ENCODE measurements at regions not wholly inside any gene's neighbourhood (a gene's known extent, or its start where the extent isn't known, plus 50 kb on each side); places are given as distances from the start of the nearest gene placed in this dataset.

DNA sequence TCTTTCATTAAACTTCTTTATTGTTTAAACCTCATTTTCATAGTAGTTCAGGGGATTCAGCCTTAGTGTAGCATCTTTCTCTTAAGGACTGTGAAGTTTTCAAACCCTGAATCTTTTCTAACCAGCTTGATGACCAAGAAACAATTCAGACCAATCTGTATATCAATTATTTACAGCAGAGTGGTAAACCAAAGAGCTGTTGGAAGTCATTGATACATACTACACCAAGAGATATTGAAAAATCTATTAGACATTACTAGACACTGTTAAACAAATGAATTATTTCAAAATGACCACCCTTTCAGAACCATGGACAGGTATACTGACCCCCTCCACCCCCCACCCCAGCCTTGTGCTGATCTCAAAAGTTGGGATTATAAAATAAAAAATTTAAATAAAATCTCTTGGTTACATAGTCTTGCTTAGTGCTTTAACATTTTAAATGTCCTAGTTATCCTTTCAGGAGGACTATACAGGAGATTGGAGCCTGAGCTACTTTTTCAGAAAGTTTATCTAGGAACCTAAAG lies 143.9 kb upstream of the LSM8 start:
- H3K27ac ChIP-seq: no peak overlapping the region
- ATAC-seq (no peak), DNase-seq (no peak)
- no peaks in the 10 kb centered on the region for H3K4me1 ChIP-seq
- intact Hi-C loops (cut with DNase I): no loop called here
- H3K27me3 ChIP-seq: no peaks in the 10 kb centered on the region
- H3K9me3 ChIP-seq: no peaks in the 10 kb centered on the region
- no peak overlapping the region for H3K4me3 ChIP-seq
- no peaks in the 10 kb centered on the region for H3K36me3 ChIP-seq
- TF ChIP-seq, protein P1, sequence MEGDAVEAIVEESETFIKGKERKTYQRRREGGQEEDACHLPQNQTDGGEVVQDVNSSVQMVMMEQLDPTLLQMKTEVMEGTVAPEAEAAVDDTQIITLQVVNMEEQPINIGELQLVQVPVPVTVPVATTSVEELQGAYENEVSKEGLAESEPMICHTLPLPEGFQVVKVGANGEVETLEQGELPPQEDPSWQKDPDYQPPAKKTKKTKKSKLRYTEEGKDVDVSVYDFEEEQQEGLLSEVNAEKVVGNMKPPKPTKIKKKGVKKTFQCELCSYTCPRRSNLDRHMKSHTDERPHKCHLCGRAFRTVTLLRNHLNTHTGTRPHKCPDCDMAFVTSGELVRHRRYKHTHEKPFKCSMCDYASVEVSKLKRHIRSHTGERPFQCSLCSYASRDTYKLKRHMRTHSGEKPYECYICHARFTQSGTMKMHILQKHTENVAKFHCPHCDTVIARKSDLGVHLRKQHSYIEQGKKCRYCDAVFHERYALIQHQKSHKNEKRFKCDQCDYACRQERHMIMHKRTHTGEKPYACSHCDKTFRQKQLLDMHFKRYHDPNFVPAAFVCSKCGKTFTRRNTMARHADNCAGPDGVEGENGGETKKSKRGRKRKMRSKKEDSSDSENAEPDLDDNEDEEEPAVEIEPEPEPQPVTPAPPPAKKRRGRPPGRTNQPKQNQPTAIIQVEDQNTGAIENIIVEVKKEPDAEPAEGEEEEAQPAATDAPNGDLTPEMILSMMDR (IDR thresholded peaks at IDR 0.05): no peak
- TF ChIP-seq POLR2A (IDR thresholded peaks at IDR 0.05): no peak

DNA sequence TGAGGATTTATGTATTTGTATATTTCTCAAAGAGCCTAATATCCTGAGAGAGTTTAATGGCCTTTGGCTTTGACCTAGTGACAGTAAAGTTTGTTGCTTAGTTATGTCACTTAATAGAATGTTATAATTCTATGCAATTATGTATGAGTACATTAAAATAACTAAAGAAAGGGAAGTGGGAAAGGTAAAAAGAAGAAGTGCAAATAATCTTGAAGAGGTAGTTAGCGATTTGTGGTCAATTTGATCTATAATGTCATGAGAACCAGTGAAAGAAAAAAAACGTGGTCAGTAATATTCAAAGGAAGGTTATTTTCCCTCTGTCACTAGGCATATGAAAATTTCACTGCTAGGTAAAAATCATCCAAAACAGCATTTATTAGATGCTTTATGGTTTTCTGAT lies 143.4 kb upstream of the LSM8 start:
- no peak overlapping the region for H3K27ac ChIP-seq
- WGBS, 4 donors: 72 to 81% (median 75%) methylated on average over 2 of the region's 2 CpGs
- ATAC-seq (no peak), DNase-seq (no peak)
- H3K4me3 ChIP-seq: no peak overlapping the region
- TF ChIP-seq POLR2A (IDR thresholded peaks at IDR 0.05): no peak
- TF ChIP-seq, protein P1 (IDR thresholded peaks at IDR 0.05): no peak
- H3K9me3 ChIP-seq: no peaks in the 10 kb centered on the region
- H3K36me3 ChIP-seq: no peaks in the 10 kb centered on the region
- no peaks in the 10 kb centered on the region for H3K27me3 ChIP-seq
- no peaks in the 10 kb centered on the region for H3K4me1 ChIP-seq
- intact Hi-C loops (cut with DNase I): no loop called here

DNA sequence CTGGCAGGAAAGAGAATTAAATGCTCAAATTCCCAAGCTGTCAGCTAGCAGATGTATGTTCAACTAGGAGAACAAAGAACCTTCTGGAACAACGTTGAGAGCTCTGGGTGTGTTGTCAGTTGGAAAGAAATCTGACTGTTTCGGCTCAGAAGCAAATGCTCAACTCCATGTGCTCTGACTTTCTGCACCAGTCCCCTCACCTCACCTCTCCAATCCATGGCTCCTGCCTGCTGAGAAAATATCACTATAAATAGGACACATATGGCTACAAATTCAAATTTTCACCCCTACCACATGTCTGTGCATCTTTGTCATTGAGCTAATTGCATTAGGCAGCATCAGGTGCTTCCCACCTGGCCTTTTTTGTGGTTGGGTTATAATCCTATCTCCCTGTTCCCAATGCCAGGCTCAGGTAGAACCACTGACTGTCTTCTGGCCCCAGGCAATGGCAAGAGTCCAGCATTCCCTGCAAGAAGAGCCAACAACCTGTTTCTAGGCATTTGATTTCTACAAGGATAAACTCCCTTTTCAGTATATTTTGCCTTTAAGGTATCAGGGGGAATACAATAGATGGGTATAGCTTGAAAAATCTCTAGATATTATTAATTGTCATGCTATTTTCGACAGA lies 142.6 kb upstream of the LSM8 start:
- no peaks in the 10 kb centered on the region for H3K36me3 ChIP-seq
- DNase-seq (no peak), ATAC-seq (no peak)
- intact Hi-C loops (cut with DNase I): no loop called here
- no peaks in the 10 kb centered on the region for H3K4me1 ChIP-seq
- no peak overlapping the region for H3K27ac ChIP-seq
- TF ChIP-seq, protein P1 (IDR thresholded peaks at IDR 0.05): no peak
- TF ChIP-seq POLR2A (IDR thresholded peaks at IDR 0.05): no peak
- no peaks in the 10 kb centered on the region for H3K9me3 ChIP-seq
- 57 to 62% (median 60%) methylated on average over 3 of the region's 3 CpGs for WGBS, 4 donors
- no peak overlapping the region for H3K4me3 ChIP-seq
- H3K27me3 ChIP-seq: no peaks in the 10 kb centered on the region

DNA sequence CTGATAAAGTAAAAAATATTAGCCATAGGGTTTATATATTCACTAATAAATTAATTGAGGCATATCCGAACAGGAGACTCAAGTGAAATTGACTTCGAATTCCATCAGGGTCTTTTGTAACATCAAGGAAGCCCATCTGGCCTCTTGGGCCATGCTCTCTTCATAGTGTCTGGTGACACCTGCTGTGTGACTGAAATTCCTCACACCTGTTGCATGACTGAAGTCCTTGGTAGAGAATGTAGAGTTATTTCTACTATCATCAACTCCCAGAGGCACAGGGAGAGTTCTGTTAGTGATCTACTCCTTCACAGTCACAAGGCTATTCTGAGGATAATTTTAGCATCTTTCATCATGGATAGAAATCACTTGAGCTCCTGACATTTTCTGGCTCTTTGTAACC lies 138.3 kb upstream of the LSM8 start:
- Histone ChIP-seq H3K27ac (no peak overlapping the region), H3K9me3 (no peaks in the 10 kb centered on the region), H3K27me3 (no peaks in the 10 kb centered on the region), H3K4me3 (no peak overlapping the region), H3K4me1 (no peaks in the 10 kb centered on the region), H3K36me3 (no peaks in the 10 kb centered on the region)
- 82 to 94% (median 89%) methylated on average over 2 of the region's 2 CpGs for WGBS, 4 donors
- TF ChIP-seq, protein P1 (IDR thresholded peaks at IDR 0.05): no peak
- TF ChIP-seq POLR2A (IDR thresholded peaks at IDR 0.05): no peak
- intact Hi-C loops (cut with DNase I): no loop called here
- DNase-seq (no peak), ATAC-seq (no peak)
